Thymus (tissue), 11 donors: ENCODE measurements at regions not wholly inside any gene's neighbourhood (a gene's known extent, or its start where the extent isn't known, plus 50 kb on each side); places are given as distances from the start of the nearest gene placed in this dataset.

ENCODE experiments used
- DNase-seq, 9 donors: peaks; one replicate each; pipeline ENCODE4 v3.0.0-alpha.2; 2013; ENCODE audit warnings: low spot score in 9 of 9, low read depth in 6 of 9, missing footprints in 1 of 9
- H3K27ac ChIP-seq, 2 donors: one replicate each; pipeline ENCODE4 v1.5.1; 2013; ENCODE audit warnings: control low read depth in 1 of 2, low read depth in 1 of 2, low read length in 1 of 2, mild to moderate bottlenecking in 1 of 2, moderate library complexity in 1 of 2
- H3K27me3 ChIP-seq, 2 donors: one replicate each; pipeline ENCODE4 v1.5.1; 2013; ENCODE audit warnings: low read length in 1 of 2; ENCODE audit not compliant: control insufficient read depth in 2 of 2, insufficient read depth in 1 of 2
- H3K36me3 ChIP-seq, 2 donors: one replicate each; pipeline ENCODE4 v1.5.1; 2013; ENCODE audit warnings: low read length in 1 of 2, mild to moderate bottlenecking in 1 of 2, moderate library complexity in 1 of 2; ENCODE audit not compliant: control insufficient read depth in 2 of 2, insufficient read depth in 2 of 2
- H3K4me1 ChIP-seq, 2 donors: one replicate each; pipeline ENCODE4 v1.5.1; 2013; ENCODE audit warnings: low read length in 2 of 2; ENCODE audit not compliant: control insufficient read depth in 2 of 2, insufficient read depth in 2 of 2
- H3K4me3 ChIP-seq, 2 donors: one replicate each; pipeline ENCODE4 v1.5.1; 2013; ENCODE audit warnings: low read length in 2 of 2, control low read depth in 1 of 2, mild to moderate bottlenecking in 1 of 2
- H3K9me3 ChIP-seq, 2 donors: one replicate each; pipeline ENCODE4 v1.5.1; 2013; ENCODE audit warnings: low read length in 1 of 2, mild to moderate bottlenecking in 1 of 2; ENCODE audit not compliant: control insufficient read depth in 2 of 2, insufficient read depth in 1 of 2
- WGBS: extraction: QIAGEN DNeasy Blood & Tissue Kit; methylation state at CpG from one replicate; pipeline ENCODE4 v1.1.7; 2013; 5-methylcytosine and 5-hydroxymethylcytosine counted together
- donor health status: healthy.

GRCh38 chr5:74243634-74244033 is 396.9 kb downstream of the ENC1 start:
- Histone ChIP-seq H3K27me3 (no peaks in the 10 kb centered on the region), H3K36me3 (no peaks in the 10 kb centered on the region), H3K9me3 (no peaks in the 10 kb centered on the region), H3K27ac (no peak overlapping the region), H3K4me3 (no peak overlapping the region), H3K4me1 (peaks cover 0 to 2% of the 10 kb centered on the region in 2 donors)
- no peak for DNase-seq
- 88% methylated on average over 2 of the region's 2 CpGs for WGBS

DNA sequence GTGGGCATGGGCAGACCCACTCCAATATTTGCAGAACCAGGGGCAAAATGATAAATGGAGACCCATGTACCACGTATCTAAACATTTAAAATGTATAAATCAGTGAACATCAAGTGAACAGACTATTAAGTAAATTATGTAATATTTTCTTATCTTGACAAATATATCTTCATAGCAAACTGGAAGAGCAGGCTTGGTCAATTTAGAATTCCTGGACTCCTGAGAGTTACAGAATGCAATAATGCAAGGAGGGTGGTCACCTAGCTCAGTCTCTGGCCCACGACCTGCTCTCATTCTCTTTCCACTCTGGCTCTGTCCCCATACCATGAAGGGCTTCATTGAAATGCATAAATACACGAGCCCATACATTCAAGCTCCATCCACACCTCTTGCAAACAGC is 398.0 kb downstream of the ENC1 start:
- no peak overlapping the region for H3K27ac ChIP-seq

DNA sequence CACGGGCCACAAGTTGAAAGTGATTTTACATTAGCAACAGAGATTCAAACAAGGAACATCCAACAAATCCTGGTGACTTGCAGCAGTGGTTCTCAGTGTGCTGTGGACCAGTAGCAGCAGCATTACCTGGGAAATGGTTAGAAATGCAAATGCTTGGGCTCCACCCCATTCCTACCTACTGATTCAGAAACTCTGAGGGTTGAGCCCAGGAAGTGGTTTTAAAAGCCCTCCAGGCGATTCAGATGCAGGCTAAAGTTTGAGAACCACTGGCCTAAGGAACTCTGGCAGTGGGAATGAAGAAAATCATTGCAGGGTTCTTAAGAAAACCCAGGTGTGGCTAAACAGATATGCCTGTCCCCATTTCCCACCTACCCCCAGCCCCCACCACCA is 398.8 kb downstream of the ENC1 start:
- no peaks in the 10 kb centered on the region for H3K9me3 ChIP-seq
- no peak for DNase-seq
- WGBS = 71% methylated on average over 2 of the region's 2 CpGs

More for the DNA sequence above, 398.0 kb downstream of the ENC1 start:
- 81% methylated on average over 3 of the region's 3 CpGs for WGBS
- Histone ChIP-seq H3K4me1 (peaks cover 0 to 2% of the 10 kb centered on the region in 2 donors), H3K27me3 (no peaks in the 10 kb centered on the region), H3K4me3 (no peak overlapping the region), H3K9me3 (no peaks in the 10 kb centered on the region), H3K36me3 (no peaks in the 10 kb centered on the region)
- DNase-seq = no peak

DNA sequence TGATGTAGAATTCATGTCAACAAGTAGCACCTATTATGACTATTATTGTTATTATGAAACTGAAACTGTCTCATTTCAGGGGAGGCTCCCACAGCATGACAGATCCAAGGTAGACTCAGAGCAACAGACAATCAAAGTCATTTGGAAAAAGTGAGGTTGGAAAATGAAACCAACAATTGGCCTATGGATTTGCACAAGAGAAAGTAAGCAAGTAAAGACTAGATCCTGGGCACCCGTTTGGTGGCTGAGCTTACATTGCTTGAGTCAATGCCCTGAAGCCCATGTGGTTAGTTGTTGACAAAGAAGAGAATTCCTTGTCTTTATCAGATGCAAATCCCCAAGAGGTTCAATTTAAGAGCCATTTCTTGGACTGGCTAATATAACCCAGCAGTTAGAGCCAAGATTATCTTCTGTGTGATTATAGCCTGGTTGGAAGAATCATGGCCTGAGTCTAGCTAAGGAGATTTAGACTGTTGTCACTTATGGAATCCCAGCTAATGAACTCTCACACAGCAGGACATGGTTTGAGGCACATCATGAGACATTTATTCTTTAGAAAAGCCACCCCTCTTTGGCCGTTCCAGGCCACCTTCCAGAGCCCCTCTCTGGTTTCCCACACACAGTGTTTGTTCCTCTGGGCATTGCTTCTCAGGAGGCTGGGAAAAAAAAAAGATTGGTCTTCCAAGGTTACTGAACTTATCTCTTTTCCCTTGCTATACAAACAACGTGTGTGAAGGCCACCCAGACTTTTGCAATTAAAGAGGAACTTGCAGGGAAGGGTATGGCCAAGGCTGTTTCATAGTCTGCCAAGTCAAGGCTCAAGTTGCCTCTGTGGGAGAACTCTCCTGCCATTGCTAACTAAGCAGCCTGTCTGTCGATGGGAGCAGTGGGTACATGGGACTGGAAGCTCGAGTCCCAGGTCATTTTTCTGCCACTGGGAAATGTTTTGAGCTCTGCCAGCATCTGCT is 399.5 kb downstream of the ENC1 start:
- Histone ChIP-seq H3K36me3 (no peaks in the 10 kb centered on the region), H3K4me3 (no peak overlapping the region), H3K27ac (no peak overlapping the region), H3K4me1 (peaks cover 0 to 2% of the 10 kb centered on the region in 2 donors), H3K9me3 (no peaks in the 10 kb centered on the region), H3K27me3 (no peaks in the 10 kb centered on the region)
- WGBS = 73% methylated on average over 5 of the region's 5 CpGs
- DNase-seq = no peak

More for the DNA sequence above, 398.8 kb downstream of the ENC1 start:
- Histone ChIP-seq H3K4me1 (peaks cover 0 to 2% of the 10 kb centered on the region in 2 donors), H3K4me3 (no peak overlapping the region), H3K36me3 (no peaks in the 10 kb centered on the region), H3K27ac (no peak overlapping the region), H3K27me3 (no peaks in the 10 kb centered on the region)

DNA sequence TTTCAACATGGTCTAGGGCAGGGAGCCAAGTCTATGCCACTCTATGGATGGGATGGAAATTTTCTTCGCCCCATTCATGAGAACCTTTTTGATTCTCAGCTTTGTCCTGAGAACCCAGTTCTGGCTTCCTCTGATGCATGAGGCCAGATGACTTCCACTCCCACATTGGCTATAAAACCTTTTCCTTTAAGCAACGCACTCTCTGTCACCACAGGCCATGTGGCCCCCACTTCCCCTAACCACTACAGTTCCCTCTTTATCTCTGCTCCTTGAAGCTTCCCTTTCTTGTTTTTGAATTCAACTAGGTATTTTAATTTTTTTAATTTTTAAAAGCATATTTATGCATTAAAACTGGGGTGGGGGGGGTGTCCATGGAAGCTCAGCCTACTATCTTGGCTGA is 401.3 kb downstream of the ENC1 start:
- no peak for DNase-seq
- peaks cover 0 to 2% of the 10 kb centered on the region in 2 donors for H3K4me1 ChIP-seq
- WGBS = 20% methylated on average over 2 of the region's 2 CpGs

DNA sequence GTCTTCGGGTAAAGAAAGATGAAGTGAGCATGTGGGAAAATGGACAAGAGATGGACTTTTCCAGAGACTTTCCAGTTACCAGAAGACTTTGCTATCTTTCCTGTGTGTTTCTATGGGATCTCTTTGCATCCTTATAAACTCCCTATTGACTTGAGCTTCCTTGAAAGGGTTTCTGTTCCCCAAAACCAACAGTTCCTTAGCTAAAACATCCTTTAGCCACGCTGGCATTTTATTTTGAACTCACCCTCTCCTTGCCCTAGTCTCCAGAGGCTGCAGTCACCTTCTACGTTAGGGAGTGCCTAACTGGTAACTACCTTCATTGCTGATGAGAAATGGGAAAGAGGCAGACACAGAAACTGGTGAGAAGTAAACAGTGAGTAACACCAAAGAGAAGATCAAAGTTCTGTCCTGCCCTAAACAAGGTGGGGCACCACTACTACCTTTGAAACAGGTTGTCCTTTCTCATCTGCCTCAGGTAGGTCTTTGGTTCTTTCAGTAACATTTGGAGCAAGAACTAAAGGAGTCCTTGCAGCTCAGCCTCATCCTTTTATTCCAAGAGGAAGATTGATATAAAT is 402.9 kb downstream of the ENC1 start:
- no peak for DNase-seq
- Histone ChIP-seq H3K9me3 (no peaks in the 10 kb centered on the region), H3K4me3 (no peak overlapping the region), H3K27ac (no peak overlapping the region), H3K4me1 (peaks cover 0 to 2% of the 10 kb centered on the region in 2 donors), H3K27me3 (no peaks in the 10 kb centered on the region), H3K36me3 (no peaks in the 10 kb centered on the region)
- WGBS = 94% methylated on average over 3 of the region's 3 CpGs

More for the DNA sequence above, 401.3 kb downstream of the ENC1 start:
- H3K9me3 ChIP-seq = no peaks in the 10 kb centered on the region
- H3K4me3 ChIP-seq = no peak overlapping the region
- H3K27ac ChIP-seq = no peak overlapping the region
- H3K36me3 ChIP-seq = no peaks in the 10 kb centered on the region
- no peaks in the 10 kb centered on the region for H3K27me3 ChIP-seq

DNA sequence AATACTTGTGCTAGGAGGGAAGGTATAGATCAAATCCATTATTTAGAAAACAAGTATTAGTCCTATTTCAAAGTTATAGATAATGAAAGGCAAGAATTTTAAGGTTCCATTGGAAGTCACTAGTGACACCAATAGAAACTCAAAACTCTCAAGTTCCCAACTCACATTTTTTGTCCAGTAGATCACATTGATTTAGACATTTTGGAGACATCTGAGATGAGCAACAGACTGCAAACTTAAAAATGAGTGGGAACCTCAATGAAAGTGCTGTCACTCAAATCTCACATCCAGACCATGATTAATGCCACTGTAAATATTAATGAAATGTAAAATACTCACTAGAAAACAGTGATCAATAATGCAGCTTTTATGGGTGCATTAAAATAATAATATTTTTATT is 405.0 kb downstream of the ENC1 start:
- no peak overlapping the region for H3K27ac ChIP-seq
- no peaks in the 10 kb centered on the region for H3K4me1 ChIP-seq
- H3K36me3 ChIP-seq = no peaks in the 10 kb centered on the region
- H3K27me3 ChIP-seq = no peaks in the 10 kb centered on the region
- no peak for DNase-seq
- H3K9me3 ChIP-seq = no peaks in the 10 kb centered on the region
- no peak overlapping the region for H3K4me3 ChIP-seq

DNA sequence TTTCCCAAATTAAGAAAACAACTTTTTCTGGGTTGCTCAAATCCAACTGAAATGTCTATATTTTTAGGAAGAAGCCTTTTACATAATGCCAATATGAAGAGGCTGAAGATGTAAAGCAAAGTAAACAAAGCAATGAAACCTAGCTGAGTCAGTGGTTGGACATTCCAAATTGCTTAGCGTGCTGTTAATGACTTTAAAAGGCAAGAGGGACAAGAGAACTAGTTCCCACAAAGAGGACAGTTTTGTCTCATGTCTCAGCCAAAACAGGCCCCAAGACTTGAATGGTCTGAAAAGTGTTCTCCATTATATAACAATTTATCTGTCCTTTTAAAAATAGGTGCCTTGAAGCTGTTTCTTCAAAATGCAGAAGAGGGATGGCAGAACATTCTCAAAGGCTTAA is 407.0 kb downstream of the ENC1 start:
- Histone ChIP-seq H3K9me3 (no peaks in the 10 kb centered on the region), H3K4me1 (no peaks in the 10 kb centered on the region), H3K36me3 (no peaks in the 10 kb centered on the region), H3K27me3 (no peaks in the 10 kb centered on the region), H3K27ac (no peak overlapping the region), H3K4me3 (no peak overlapping the region)
- 98% methylated on average over 1 of the region's 1 CpG for WGBS
- DNase-seq = no peak

GRCh38 chr5:74233091-74233490 is 407.4 kb downstream of the ENC1 start:
- no peaks in the 10 kb centered on the region for H3K9me3 ChIP-seq
- H3K27ac ChIP-seq = no peak overlapping the region
- no peak overlapping the region for H3K4me3 ChIP-seq
- DNase-seq = no peak
- no peaks in the 10 kb centered on the region for H3K4me1 ChIP-seq
- H3K27me3 ChIP-seq = no peaks in the 10 kb centered on the region
- H3K36me3 ChIP-seq = no peaks in the 10 kb centered on the region
